A673 (cell line): ENCODE measurements at regions not wholly inside any gene's neighbourhood (a gene's known extent, or its start where the extent isn't known, plus 50 kb on each side); places are given as distances from the start of the nearest gene placed in this dataset.

ENCODE experiments used
- BruUV-seq: library from RNA; stranded (reverse); fragments of 400-500 nt; replicated peaks from 2 replicates; lab custom pipeline; 2021; lab: Mats Ljungman, UMichigan
- CTCF ChIA-PET: fragments of 300-600 bp; sonication (Branson Sonifier 250); formaldehyde crosslinking; loops from one replicate; lab custom pipeline; 2022; ENCODE audit warnings: antibody characterized with exemption; lab: Charles Lee
- POLR2A ChIA-PET: fragments of 300-600 bp; sonication (Branson Sonifier 250); formaldehyde crosslinking; loops from one replicate; lab custom pipeline; 2022; ENCODE audit warnings: antibody characterized with exemption; ENCODE audit not compliant: low non-redundant PET; lab: Charles Lee
- DNase-seq: peaks from one replicate; pipeline ENCODE4 v3.0.0-alpha.2; 2015; ENCODE audit warnings: low spot score
- H3K27ac ChIP-seq: fragments of 200-600 bp; sonication (generic); 2 replicates; pipeline ENCODE4 v1.5.1; 2016; ENCODE audit warnings: mixed run types, low read depth, mild to moderate bottlenecking, mixed read lengths, antibody characterized with exemption, low read length; ENCODE audit not compliant: poor library complexity, severe bottlenecking
- H3K27me3 ChIP-seq: fragments of 200-600 bp; sonication (generic); replicated peaks from 2 replicates; pipeline ENCODE4 v1.6.1; 2017; ENCODE audit warnings: mixed run types, low read depth, mild to moderate bottlenecking, mixed read lengths, antibody characterized with exemption, low read length; ENCODE audit not compliant: insufficient read depth, poor library complexity
- H3K36me3 ChIP-seq: fragments of 200-600 bp; sonication (generic); 2 replicates; pipeline ENCODE4 v1.6.1; 2016; ENCODE audit warnings: mixed run types, mild to moderate bottlenecking, mixed read lengths, antibody characterized with exemption, low read length; ENCODE audit not compliant: insufficient read depth, poor library complexity, severe bottlenecking
- H3K4me1 ChIP-seq: fragments of 200-600 bp; sonication (generic); 2 replicates; pipeline ENCODE4 v1.6.1; 2017; ENCODE audit warnings: mixed run types, mild to moderate bottlenecking, mixed read lengths, antibody characterized with exemption, low read length; ENCODE audit not compliant: insufficient read depth, poor library complexity, severe bottlenecking
- H3K4me3 ChIP-seq: fragments of 200-600 bp; sonication (generic); 2 replicates; pipeline ENCODE4 v1.5.1; 2016; ENCODE audit warnings: low read depth, mixed run types, mild to moderate bottlenecking, mixed read lengths, low read length; ENCODE audit not compliant: poor library complexity, severe bottlenecking
- H3K9me3 ChIP-seq: fragments of 200-600 bp; sonication (generic); 2 replicates; pipeline ENCODE4 v1.6.1; 2016; ENCODE audit warnings: mixed run types, low read depth, mild to moderate bottlenecking, mixed read lengths, antibody characterized with exemption, low read length; ENCODE audit not compliant: poor library complexity, severe bottlenecking
- EZH2 ChIP-seq: fragments of 200-600 bp; sonication (generic); IDR thresholded peaks from 2 replicates; pipeline ENCODE4 v1.6.1; 2017; ENCODE audit warnings: borderline replicate concordance, low read depth, mild to moderate bottlenecking, mixed read lengths, antibody characterized with exemption, low read length; ENCODE audit not compliant: poor library complexity, severe bottlenecking
- intact Hi-C: fragments of 100-400 bp; cut with micrococcal nuclease; formaldehyde crosslinking; loops from one replicate; pipeline ENCODE4 v1.10.0; 2022; ENCODE audit not compliant: unreplicated experiment
- TF ChIP-seq, protein P1 (sequence below): fragments of 300-800, 200-600 bp; sonication (generic); conservative IDR thresholded peaks from 2 replicates; pipeline ENCODE4 v1.5.1; 2017; ENCODE audit warnings: low read depth, mild to moderate bottlenecking, antibody characterized with exemption, low read length, moderate library complexity, mixed read lengths

DNA sequence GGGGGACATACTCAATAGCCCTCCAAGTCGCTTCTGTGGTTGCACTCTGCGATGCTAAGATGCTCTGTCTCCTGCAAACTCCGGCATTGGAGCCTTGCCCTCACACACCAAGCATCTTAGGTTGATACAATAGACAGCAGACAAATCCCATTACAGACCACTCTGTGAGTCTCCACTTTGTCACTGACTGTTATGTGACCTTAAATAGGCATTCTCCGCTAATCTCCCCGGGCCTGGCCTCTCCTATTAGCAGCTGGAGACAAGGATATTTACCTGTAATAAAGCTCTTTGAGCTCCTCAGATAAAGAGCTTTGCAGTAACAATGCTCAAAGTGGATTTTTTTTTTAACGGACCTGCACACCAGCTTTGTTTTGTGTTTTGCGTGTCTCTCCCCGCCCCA, 479.7 kb upstream of the TBX3 start:
- Histone ChIP-seq H3K4me1 (no peaks in the 10 kb centered on the region), H3K9me3 (peaks cover 4% of the 10 kb centered on the region), H3K27ac (no peak overlapping the region), H3K27me3 (no peaks in the 10 kb centered on the region), H3K4me3 (no peak overlapping the region), H3K36me3 (no peaks in the 10 kb centered on the region)
- intact Hi-C loops, result no loop called here
- TF ChIP-seq, protein P1, sequence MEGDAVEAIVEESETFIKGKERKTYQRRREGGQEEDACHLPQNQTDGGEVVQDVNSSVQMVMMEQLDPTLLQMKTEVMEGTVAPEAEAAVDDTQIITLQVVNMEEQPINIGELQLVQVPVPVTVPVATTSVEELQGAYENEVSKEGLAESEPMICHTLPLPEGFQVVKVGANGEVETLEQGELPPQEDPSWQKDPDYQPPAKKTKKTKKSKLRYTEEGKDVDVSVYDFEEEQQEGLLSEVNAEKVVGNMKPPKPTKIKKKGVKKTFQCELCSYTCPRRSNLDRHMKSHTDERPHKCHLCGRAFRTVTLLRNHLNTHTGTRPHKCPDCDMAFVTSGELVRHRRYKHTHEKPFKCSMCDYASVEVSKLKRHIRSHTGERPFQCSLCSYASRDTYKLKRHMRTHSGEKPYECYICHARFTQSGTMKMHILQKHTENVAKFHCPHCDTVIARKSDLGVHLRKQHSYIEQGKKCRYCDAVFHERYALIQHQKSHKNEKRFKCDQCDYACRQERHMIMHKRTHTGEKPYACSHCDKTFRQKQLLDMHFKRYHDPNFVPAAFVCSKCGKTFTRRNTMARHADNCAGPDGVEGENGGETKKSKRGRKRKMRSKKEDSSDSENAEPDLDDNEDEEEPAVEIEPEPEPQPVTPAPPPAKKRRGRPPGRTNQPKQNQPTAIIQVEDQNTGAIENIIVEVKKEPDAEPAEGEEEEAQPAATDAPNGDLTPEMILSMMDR, result no peak
- TF ChIP-seq EZH2, result no peak
- no peak for DNase-seq
- POLR2A ChIA-PET, result no interaction called here
- no TSS peak for BruUV-seq
- CTCF ChIA-PET, result no interaction called here

DNA sequence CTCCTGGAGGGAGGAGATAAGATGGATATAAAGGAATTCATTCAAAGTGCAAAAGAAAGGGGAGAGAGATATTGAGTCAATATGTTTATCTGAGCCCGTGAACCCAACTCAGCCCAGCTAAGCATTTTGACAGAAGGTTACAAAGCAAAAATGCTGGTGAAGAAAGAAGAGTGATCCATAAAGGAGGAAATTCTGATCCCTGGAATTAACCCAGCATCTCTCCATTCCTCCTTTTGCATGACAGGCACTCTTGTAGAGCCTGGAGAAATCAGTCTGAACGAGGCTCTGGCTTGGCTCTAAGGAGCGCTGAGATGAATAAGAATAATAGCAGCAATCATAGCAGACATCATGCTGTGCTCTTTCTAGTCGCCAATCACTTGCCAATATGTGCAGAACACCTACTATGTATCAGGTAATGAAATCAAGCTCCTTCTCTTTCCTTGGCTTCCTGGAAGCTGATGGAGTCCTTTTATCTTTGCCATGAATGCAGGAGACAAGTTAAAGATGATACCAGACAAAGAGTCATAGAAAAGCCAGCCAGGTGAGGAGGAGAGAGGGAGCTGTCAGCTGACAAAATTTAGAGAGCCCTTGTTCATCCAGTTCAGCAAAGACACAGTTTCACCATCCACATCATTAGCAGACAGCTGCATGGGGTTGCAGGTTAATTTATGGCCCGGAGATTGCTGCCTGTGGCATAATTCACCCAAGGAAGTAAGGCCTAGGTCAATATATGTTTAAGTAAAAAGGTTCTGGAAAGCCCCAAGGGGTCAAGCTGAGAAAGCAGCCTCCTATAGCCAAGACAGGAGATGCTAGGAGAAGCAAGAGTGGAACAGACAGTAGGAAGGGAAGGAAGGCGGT, 476.5 kb upstream of the TBX3 start:
- POLR2A ChIA-PET, result no interaction called here
- BruUV-seq, result no TSS peak
- no peak for DNase-seq
- no peaks in the 10 kb centered on the region for H3K36me3 ChIP-seq
- TF ChIP-seq EZH2, result no peak
- TF ChIP-seq, protein P1, result no peak
- no peak overlapping the region for H3K27ac ChIP-seq
- intact Hi-C loops, result no loop called here
- H3K4me1 ChIP-seq, result no peaks in the 10 kb centered on the region
- no peaks in the 10 kb centered on the region for H3K27me3 ChIP-seq
- no peak overlapping the region for H3K4me3 ChIP-seq
- peaks cover 4% of the 10 kb centered on the region for H3K9me3 ChIP-seq
- CTCF ChIA-PET, result no interaction called here

DNA sequence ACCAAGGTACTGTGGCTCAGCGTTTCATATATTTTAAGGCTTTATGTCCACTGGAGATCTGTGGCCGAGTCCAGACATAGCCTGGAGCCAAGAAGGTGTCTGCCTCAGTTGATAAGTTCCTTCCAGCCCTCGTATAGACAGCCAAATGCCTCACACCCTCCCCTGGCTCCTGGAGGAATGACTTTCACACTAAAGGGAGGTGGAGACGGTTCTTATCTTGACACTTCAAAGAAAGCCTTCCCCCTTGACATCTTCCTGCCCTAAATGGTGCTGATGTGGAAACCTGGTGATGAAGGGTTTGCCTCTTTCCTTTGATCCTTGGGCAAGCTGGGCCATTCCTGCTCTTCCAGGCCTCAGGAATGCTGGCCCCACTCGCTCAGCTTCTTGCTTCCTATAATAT, 474.8 kb upstream of the TBX3 start:
- Histone ChIP-seq H3K4me3 (no peak overlapping the region), H3K27me3 (no peaks in the 10 kb centered on the region), H3K4me1 (no peaks in the 10 kb centered on the region), H3K36me3 (no peaks in the 10 kb centered on the region), H3K9me3 (peaks cover 4% of the 10 kb centered on the region), H3K27ac (no peak overlapping the region)
- intact Hi-C loops, result no loop called here
- ChIA-PET POLR2A (no interaction called here), CTCF (no interaction called here)
- no peak for TF ChIP-seq EZH2
- BruUV-seq, result no TSS peak
- no peak for DNase-seq
